ENCODE measurements at regions not wholly inside any gene's neighbourhood (a gene's known extent, or its start where the extent isn't known, plus 50 kb on each side); places are given as distances from the start of the nearest gene placed in this dataset.
"Not testable (repeated sequence)": the region's sequence is repeated elsewhere in the genome, so short reads cannot be mapped to it uniquely, and the experiment has no call there.

GRCh38 chr2:236824836-236825235, 255.2 kb downstream of the ACKR3 start:
- Histone ChIP-seq H3K4me3 (ENCODE audit: low read depth, low read length) (no peak overlapping the region), H3K9ac (ENCODE audit: low read depth, low read length) (no peak overlapping the region), H3K4me1 (ENCODE audit: control insufficient read depth, insufficient read depth, low read length) (peaks cover 20% of the 10 kb centered on the region), H3K36me3 (ENCODE audit: control insufficient read depth, insufficient read depth, low read length) (no peaks in the 10 kb centered on the region), H3K9me3 (ENCODE audit: control insufficient read depth, insufficient read depth, low read length) (no peaks in the 10 kb centered on the region), H3K27me3 (ENCODE audit: control insufficient read depth, insufficient read depth, low read length) (peaks cover 2% of the 10 kb centered on the region)

- Histone ChIP-seq H3K27me3 (ENCODE audit: control insufficient read depth, insufficient read depth, low read length) (no peaks in the 10 kb centered on the region), H3K4me1 (ENCODE audit: control insufficient read depth, insufficient read depth, low read length) (peaks cover 20% of the 10 kb centered on the region), H3K9ac (ENCODE audit: low read depth, low read length) (no peak overlapping the region), H3K36me3 (ENCODE audit: control insufficient read depth, insufficient read depth, low read length) (no peaks in the 10 kb centered on the region), H3K9me3 (ENCODE audit: control insufficient read depth, insufficient read depth, low read length) (no peaks in the 10 kb centered on the region), H3K4me3 (ENCODE audit: low read depth, low read length) (no peak overlapping the region)
These were observed 256.4 kb downstream of the ACKR3 start for GRCh38 chr2:236825989-236826510.

DNA sequence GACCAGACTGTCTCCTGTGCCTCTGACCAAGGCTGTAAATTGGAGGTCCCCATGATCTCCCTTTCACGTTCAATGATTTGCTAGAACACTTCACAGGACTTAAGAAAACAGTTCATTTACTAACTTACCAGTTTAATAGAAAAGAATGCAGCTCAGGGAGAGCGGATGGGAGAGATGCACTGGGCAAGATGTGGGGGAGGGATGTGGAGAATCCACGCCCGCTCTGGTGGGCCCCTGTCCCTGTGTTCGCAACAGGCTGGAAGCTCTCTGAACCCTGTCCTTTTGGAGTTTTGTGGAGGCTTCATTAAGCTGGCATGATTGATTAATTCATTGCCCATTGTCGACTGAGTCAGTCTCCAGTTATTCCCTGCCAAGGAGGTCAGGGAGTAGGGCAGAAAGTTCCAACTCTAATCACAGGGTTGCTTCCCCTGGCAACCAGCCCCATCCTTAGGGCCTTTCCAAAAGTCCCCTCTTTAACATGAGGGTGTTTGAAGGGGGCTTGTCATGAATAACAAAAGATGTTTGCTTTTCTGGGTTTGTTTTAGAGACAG, 257.1 kb downstream of the ACKR3 start:
- peaks cover 20% of the 10 kb centered on the region for H3K4me1 ChIP-seq (ENCODE audit: control insufficient read depth, insufficient read depth, low read length)
- no peaks in the 10 kb centered on the region for H3K36me3 ChIP-seq (ENCODE audit: control insufficient read depth, insufficient read depth, low read length)
- no peak overlapping the region for H3K4me3 ChIP-seq (ENCODE audit: low read depth, low read length)
- no peaks in the 10 kb centered on the region for H3K27me3 ChIP-seq (ENCODE audit: control insufficient read depth, insufficient read depth, low read length)
- no peaks in the 10 kb centered on the region for H3K9me3 ChIP-seq (ENCODE audit: control insufficient read depth, insufficient read depth, low read length)
- no peak overlapping the region for H3K9ac ChIP-seq (ENCODE audit: low read depth, low read length)

DNA sequence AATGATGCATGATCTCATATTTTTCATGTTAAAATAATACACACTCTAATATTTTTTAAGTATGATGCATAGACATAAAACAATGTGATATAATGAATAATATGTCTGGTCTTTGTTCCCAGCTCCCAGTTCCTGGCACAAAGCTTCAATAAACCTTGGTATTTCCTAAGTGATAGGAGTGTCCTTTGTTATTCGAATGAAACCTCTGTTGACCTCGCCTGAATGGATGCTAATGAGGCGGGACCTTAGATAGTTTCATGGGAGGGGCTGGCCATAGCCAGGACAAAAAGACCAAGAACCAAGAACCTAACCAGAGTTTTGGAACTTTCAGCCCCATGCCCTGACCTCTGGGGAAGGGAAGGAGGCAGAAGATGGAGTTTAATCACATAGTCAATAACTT, 257.7 kb upstream of the COPS8 start:
- Histone ChIP-seq H3K9me3 (ENCODE audit: control insufficient read depth, insufficient read depth, low read length) (no peaks in the 10 kb centered on the region), H3K4me1 (ENCODE audit: control insufficient read depth, insufficient read depth, low read length) (peaks cover 20% of the 10 kb centered on the region), H3K27me3 (ENCODE audit: control insufficient read depth, insufficient read depth, low read length) (no peaks in the 10 kb centered on the region)

GRCh38 chr2:236828820-236829219, 256.9 kb upstream of the COPS8 start:
- no peak overlapping the region for H3K4me3 ChIP-seq (ENCODE audit: low read depth, low read length)
- H3K27me3 ChIP-seq (ENCODE audit: control insufficient read depth, insufficient read depth, low read length) = no peaks in the 10 kb centered on the region
- H3K36me3 ChIP-seq (ENCODE audit: control insufficient read depth, insufficient read depth, low read length) = no peaks in the 10 kb centered on the region
- H3K9ac ChIP-seq (ENCODE audit: low read depth, low read length) = no peak overlapping the region
- no peaks in the 10 kb centered on the region for H3K9me3 ChIP-seq (ENCODE audit: control insufficient read depth, insufficient read depth, low read length)
- H3K4me1 ChIP-seq (ENCODE audit: control insufficient read depth, insufficient read depth, low read length) = peaks cover 17% of the 10 kb centered on the region

More for the DNA sequence above, 257.7 kb upstream of the COPS8 start:
- no peak overlapping the region for H3K9ac ChIP-seq (ENCODE audit: low read depth, low read length)
- H3K4me3 ChIP-seq (ENCODE audit: low read depth, low read length) = no peak overlapping the region
- H3K36me3 ChIP-seq (ENCODE audit: control insufficient read depth, insufficient read depth, low read length) = no peaks in the 10 kb centered on the region

GRCh38 chr2:236830926-236831325, 254.8 kb upstream of the COPS8 start:
- H3K9ac ChIP-seq (ENCODE audit: low read depth, low read length) = no peak overlapping the region
- H3K9me3 ChIP-seq (ENCODE audit: control insufficient read depth, insufficient read depth, low read length) = no peaks in the 10 kb centered on the region
- no peaks in the 10 kb centered on the region for H3K36me3 ChIP-seq (ENCODE audit: control insufficient read depth, insufficient read depth, low read length)
- H3K4me3 ChIP-seq (ENCODE audit: low read depth, low read length) = no peak overlapping the region
- no peaks in the 10 kb centered on the region for H3K27me3 ChIP-seq (ENCODE audit: control insufficient read depth, insufficient read depth, low read length)
- H3K4me1 ChIP-seq (ENCODE audit: control insufficient read depth, insufficient read depth, low read length) = peaks cover 8% of the 10 kb centered on the region

GRCh38 chr2:236831698-236832097, 254.0 kb upstream of the COPS8 start:
- Histone ChIP-seq H3K36me3 (ENCODE audit: control insufficient read depth, insufficient read depth, low read length) (no peaks in the 10 kb centered on the region), H3K9ac (ENCODE audit: low read depth, low read length) (no peak overlapping the region), H3K9me3 (ENCODE audit: control insufficient read depth, insufficient read depth, low read length) (no peaks in the 10 kb centered on the region), H3K4me3 (ENCODE audit: low read depth, low read length) (no peak overlapping the region), H3K4me1 (ENCODE audit: control insufficient read depth, insufficient read depth, low read length) (peaks cover 8% of the 10 kb centered on the region), H3K27me3 (ENCODE audit: control insufficient read depth, insufficient read depth, low read length) (no peaks in the 10 kb centered on the region)

DNA sequence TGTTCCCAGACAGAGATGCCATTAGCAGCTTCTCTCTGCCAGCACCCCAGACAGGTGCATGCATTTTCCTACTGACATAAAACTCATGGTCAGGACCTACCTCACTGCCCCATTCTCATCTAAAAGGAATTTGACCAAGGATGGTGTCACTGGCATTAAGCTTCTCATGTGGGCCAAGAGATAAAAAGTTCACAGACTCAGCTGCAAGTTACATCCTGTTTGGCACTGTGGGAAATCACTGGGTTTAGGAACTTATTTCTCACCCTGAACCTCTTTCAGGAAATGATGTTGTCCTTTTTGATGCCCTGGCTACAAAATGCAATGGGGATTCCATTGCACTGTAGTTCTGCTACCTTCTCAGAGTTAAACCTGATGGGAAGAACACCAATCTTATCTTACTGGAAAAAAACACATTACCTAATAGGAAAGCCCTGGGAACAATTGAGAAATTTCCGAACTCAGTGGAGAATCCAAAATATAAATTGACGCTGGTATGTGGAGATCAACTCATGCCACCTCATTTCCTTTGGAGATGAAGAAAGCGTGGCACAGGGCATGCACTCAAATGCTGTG, 252.1 kb upstream of the COPS8 start:
- no peaks in the 10 kb centered on the region for H3K36me3 ChIP-seq (ENCODE audit: control insufficient read depth, insufficient read depth, low read length)
- H3K9me3 ChIP-seq (ENCODE audit: control insufficient read depth, insufficient read depth, low read length) = no peaks in the 10 kb centered on the region
- no peak overlapping the region for H3K9ac ChIP-seq (ENCODE audit: low read depth, low read length)
- H3K4me1 ChIP-seq (ENCODE audit: control insufficient read depth, insufficient read depth, low read length) = no peaks in the 10 kb centered on the region
- H3K4me3 ChIP-seq (ENCODE audit: low read depth, low read length) = no peak overlapping the region
- no peaks in the 10 kb centered on the region for H3K27me3 ChIP-seq (ENCODE audit: control insufficient read depth, insufficient read depth, low read length)

DNA sequence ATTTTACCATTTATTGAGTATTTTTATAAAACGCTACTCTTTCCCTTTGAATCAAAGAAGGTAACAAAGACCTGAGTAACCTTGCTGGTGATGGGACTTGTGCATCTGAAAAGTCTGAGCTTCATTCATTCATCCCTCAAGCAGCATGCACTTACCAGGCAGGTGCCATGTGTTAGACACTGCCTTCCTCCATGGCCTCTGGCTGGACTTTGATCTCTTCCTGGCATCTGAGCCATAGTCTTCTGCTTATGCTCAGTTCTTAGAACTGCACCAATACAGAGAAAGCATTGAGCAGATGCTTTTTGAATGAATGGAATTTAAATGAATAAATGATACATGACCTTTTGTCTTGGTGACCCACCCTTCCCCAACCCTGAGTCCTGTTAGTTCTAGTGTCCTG, 251.4 kb upstream of the COPS8 start:
- Histone ChIP-seq H3K4me3 (ENCODE audit: low read depth, low read length) (no peak overlapping the region), H3K36me3 (ENCODE audit: control insufficient read depth, insufficient read depth, low read length) (no peaks in the 10 kb centered on the region), H3K4me1 (ENCODE audit: control insufficient read depth, insufficient read depth, low read length) (no peaks in the 10 kb centered on the region), H3K9ac (ENCODE audit: low read depth, low read length) (no peak overlapping the region), H3K9me3 (ENCODE audit: control insufficient read depth, insufficient read depth, low read length) (no peaks in the 10 kb centered on the region), H3K27me3 (ENCODE audit: control insufficient read depth, insufficient read depth, low read length) (no peaks in the 10 kb centered on the region)

DNA sequence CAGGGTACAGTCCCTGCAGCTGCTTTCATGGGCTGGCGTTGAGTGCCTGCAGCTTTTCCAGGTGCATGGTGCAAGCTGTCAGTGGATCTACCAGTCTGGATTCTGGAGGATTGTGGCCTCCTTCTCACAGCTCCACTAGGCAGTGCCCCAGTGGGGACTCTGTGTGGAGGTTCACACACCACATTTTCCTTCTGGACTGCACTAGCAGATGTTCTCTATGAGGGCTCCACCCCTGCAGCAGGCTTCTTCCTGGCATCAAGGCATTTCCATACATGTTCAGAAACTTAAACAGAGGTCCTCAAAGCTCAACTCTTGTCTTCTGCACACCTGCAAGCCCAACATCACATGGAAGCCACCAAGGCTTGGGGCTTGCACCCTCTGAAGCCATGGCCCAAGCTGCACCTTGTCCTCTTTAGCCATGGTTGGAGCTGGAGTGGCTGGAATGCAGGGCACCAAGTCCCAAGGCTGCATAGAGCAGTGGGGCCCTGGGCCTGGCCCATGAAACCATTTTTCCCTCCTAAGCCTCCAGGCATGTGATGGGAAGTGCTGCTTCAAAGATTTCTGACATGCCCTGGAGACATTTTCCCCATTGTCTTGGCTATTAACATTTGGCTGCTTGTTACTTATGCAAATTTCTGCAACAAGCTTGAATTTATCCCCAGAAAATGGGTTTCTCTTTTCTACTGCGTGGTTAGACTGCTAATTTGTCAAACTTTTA, 250.2 kb upstream of the COPS8 start:
- Histone ChIP-seq H3K9me3 (ENCODE audit: control insufficient read depth, insufficient read depth, low read length) (no peaks in the 10 kb centered on the region), H3K4me3 (ENCODE audit: low read depth, low read length) (no peak overlapping the region), H3K9ac (ENCODE audit: low read depth, low read length) (no peak overlapping the region), H3K27me3 (ENCODE audit: control insufficient read depth, insufficient read depth, low read length) (no peaks in the 10 kb centered on the region), H3K36me3 (ENCODE audit: control insufficient read depth, insufficient read depth, low read length) (no peaks in the 10 kb centered on the region), H3K4me1 (ENCODE audit: control insufficient read depth, insufficient read depth, low read length) (no peaks in the 10 kb centered on the region)

DNA sequence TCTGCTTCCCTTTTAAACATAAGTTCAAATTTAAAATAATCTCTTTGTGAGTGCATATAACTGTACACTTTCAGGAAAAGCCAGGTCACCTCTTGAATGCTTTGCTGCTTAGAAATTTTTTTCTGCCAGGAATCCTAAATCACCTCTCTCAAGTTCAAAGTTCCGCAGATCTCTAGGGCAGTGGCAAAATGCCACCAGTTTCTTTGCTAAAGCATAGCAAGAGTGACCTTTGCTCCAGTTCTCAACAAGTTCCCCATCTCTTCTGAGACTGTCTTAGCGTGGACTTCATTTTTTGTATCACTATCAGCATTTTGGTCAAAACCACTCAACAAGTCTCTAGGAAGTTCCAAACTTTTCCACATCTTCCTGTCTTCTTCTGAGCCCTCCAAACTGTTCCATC, 249.7 kb upstream of the COPS8 start:
- not testable (repeated sequence) for H3K4me1 ChIP-seq (ENCODE audit: control insufficient read depth, insufficient read depth, low read length); H3K4me3 ChIP-seq (ENCODE audit: low read depth, low read length); H3K36me3 ChIP-seq (ENCODE audit: control insufficient read depth, insufficient read depth, low read length); H3K9ac ChIP-seq (ENCODE audit: low read depth, low read length); H3K27me3 ChIP-seq (ENCODE audit: control insufficient read depth, insufficient read depth, low read length); H3K9me3 ChIP-seq (ENCODE audit: control insufficient read depth, insufficient read depth, low read length)

DNA sequence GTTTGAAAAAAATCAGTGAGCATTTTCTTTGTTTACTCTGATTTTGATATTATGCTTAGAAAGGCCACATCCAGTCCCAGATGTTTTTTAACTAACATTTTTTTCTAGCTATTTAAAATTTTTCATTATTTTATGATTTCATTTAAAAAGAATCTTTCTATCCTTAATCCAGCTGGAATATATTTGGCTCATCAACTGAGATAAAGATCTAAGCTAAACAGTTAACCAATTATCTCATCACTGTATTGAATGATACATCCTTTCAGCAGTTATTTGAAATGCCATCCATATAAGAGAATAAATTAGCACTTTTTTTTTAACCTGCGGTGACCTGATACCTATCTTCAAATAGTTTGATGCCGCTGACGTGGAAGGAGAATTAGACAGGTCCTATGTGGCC, 245.5 kb upstream of the COPS8 start:
- H3K4me3 ChIP-seq (ENCODE audit: low read depth, low read length) = no peak overlapping the region
- H3K9ac ChIP-seq (ENCODE audit: low read depth, low read length) = no peak overlapping the region
- peaks cover 2% of the 10 kb centered on the region for H3K36me3 ChIP-seq (ENCODE audit: control insufficient read depth, insufficient read depth, low read length)
- no peaks in the 10 kb centered on the region for H3K4me1 ChIP-seq (ENCODE audit: control insufficient read depth, insufficient read depth, low read length)
- H3K27me3 ChIP-seq (ENCODE audit: control insufficient read depth, insufficient read depth, low read length) = no peaks in the 10 kb centered on the region
- peaks cover 3% of the 10 kb centered on the region for H3K9me3 ChIP-seq (ENCODE audit: control insufficient read depth, insufficient read depth, low read length)
